ENCODE measurements at regions not wholly inside any gene's neighbourhood (a gene's known extent, or its start where the extent isn't known, plus 50 kb on each side); places are given as distances from the start of the nearest gene placed in this dataset.
"Not testable (repeated sequence)": the region's sequence is repeated elsewhere in the genome, so short reads cannot be mapped to it uniquely, and the experiment has no call there.

DNA sequence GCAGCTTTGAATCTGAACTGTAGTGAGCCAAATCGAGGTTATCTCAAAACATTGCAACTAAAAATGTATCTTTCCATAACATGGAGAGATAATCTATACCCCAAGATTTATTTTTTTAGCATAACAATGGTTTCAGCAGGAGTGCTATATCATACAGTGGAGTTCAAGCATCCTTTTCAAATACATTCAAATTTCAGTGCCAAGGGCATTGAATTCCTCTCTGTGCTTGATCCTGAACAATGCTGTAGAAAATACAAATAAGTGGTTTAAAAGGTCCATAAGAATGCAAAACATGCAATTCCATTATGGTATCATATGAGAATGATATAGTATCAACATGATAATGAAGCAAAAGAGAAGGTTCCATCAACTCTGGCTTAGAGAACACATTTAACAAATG, 201.7 kb downstream of the TXNL1 start:
- no peak for DNase-seq (ENCODE audit: low read depth)
- no peak for TF ChIP-seq CTCF (IDR thresholded peaks at IDR 0.05; ENCODE audit: control insufficient read depth, extremely low read depth, insufficient read depth)
- no peak overlapping the region for H3K4me3 ChIP-seq (ENCODE audit: low read depth, low read length)

GRCh38 chr18:56433919-56434318, 204.5 kb downstream of the TXNL1 start:
- no peak for TF ChIP-seq CTCF (IDR thresholded peaks at IDR 0.05; ENCODE audit: control insufficient read depth, extremely low read depth, insufficient read depth)

GRCh38 chr18:56431551-56431950, 206.8 kb downstream of the TXNL1 start:
- H3K4me3 ChIP-seq (ENCODE audit: low read depth, low read length): no peak overlapping the region
- TF ChIP-seq CTCF (IDR thresholded peaks at IDR 0.05; ENCODE audit: control insufficient read depth, extremely low read depth, insufficient read depth): no peak
- no peak for DNase-seq (ENCODE audit: low read depth)

More at GRCh38 chr18:56433919-56434318, 204.5 kb downstream of the TXNL1 start:
- H3K4me3 ChIP-seq (ENCODE audit: low read depth, low read length): no peak overlapping the region
- DNase-seq (ENCODE audit: low read depth): no peak

DNA sequence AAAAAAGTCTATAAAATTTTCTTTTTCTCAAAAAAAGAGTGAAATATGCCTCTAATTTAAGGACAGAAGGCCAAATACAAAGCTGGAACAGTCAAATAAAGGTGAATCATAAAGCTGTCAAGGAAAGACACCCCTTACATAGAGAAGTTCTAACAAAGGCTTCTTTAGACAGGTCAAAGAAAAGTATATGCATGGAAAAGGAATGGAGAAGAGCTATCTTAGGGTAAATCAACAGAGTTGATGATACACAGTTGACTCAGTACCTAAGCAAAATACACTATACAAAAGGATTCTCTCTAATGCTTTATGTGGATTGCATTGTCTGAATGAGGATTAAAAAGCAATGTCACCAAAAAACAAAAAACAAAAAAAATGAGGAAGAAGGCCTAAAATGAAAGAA, 214.8 kb downstream of the TXNL1 start:
- H3K4me3 ChIP-seq (ENCODE audit: low read depth, low read length): no peak overlapping the region
- TF ChIP-seq CTCF (IDR thresholded peaks at IDR 0.05; ENCODE audit: control insufficient read depth, extremely low read depth, insufficient read depth): no peak
- DNase-seq (ENCODE audit: low read depth): no peak

GRCh38 chr18:56421647-56422046, 216.7 kb downstream of the TXNL1 start:
- H3K4me3 ChIP-seq (ENCODE audit: low read depth, low read length): no peak overlapping the region
- TF ChIP-seq CTCF (IDR thresholded peaks at IDR 0.05; ENCODE audit: control insufficient read depth, extremely low read depth, insufficient read depth): no peak
- no peak for DNase-seq (ENCODE audit: low read depth)

- not testable (repeated sequence) for H3K4me3 ChIP-seq (ENCODE audit: low read depth, low read length); DNase-seq (ENCODE audit: low read depth)
Measured at GRCh38 chr18:56420868-56421267, 217.5 kb downstream of the TXNL1 start.

- DNase-seq (ENCODE audit: low read depth): no peak
- no peak overlapping the region for H3K4me3 ChIP-seq (ENCODE audit: low read depth, low read length)
- no peak for TF ChIP-seq CTCF (IDR thresholded peaks at IDR 0.05; ENCODE audit: control insufficient read depth, extremely low read depth, insufficient read depth)
Measured at GRCh38 chr18:56414357-56414756, 224.0 kb downstream of the TXNL1 start.

Data from LNCaP clone FGC (cell line).